Dermis blood vessel endothelial cell (primary cell): ENCODE measurements at regions not wholly inside any gene's neighbourhood (a gene's known extent, or its start where the extent isn't known, plus 50 kb on each side); places are given as distances from the start of the nearest gene placed in this dataset.

Experiments
- DNase-seq: peaks from one replicate; pipeline ENCODE4 v3.0.0; 2010

- DNase-seq, result peak; percentile 92
Measured at GRCh38 chr2:42913280-42913878, 121.0 kb upstream of the HAAO start.

- no peak for DNase-seq
Measured at GRCh38 chr2:42910645-42911405, 118.4 kb upstream of the HAAO start.

GRCh38 chr2:42909966-42910365 is 117.6 kb upstream of the HAAO start:
- no peak for DNase-seq

GRCh38 chr2:42908518-42909200 is 116.3 kb upstream of the HAAO start:
- DNase-seq, result no peak

- no peak for DNase-seq
Measured at GRCh38 chr2:42907835-42908234, 115.5 kb upstream of the HAAO start.

GRCh38 chr2:42906557-42907411 is 114.4 kb upstream of the HAAO start:
- peak; percentile 43 for DNase-seq

- DNase-seq, result peak; percentile 24
Measured at GRCh38 chr2:42906111-42906556, 113.8 kb upstream of the HAAO start.

GRCh38 chr2:42905341-42906110 is 113.1 kb upstream of the HAAO start:
- DNase-seq, result peak; percentile 51

- no peak for DNase-seq
Measured at GRCh38 chr2:42904576-42904876, 112.1 kb upstream of the HAAO start.

- peak; percentile 27 for DNase-seq
Measured at GRCh38 chr2:42903821-42904575, 111.6 kb upstream of the HAAO start.

- no peak for DNase-seq
Measured at GRCh38 chr2:42902939-42903709, 110.7 kb upstream of the HAAO start.

GRCh38 chr2:42901076-42901640 is 108.8 kb upstream of the HAAO start:
- DNase-seq, result peak; percentile 51

- no peak for DNase-seq
Measured at GRCh38 chr2:42900289-42900891, 108.0 kb upstream of the HAAO start.

GRCh38 chr2:42897358-42897757 is 105.0 kb upstream of the HAAO start:
- no peak for DNase-seq

GRCh38 chr2:42895791-42896135 is 103.4 kb upstream of the HAAO start:
- no peak for DNase-seq

- no peak for DNase-seq
Measured at GRCh38 chr2:42895134-42895790, 102.9 kb upstream of the HAAO start.

- no peak for DNase-seq
Measured at GRCh38 chr2:42893047-42893758, 100.8 kb upstream of the HAAO start.

- no peak for DNase-seq
Measured at GRCh38 chr2:42890791-42891355, 98.5 kb upstream of the HAAO start.
